Mammary epithelial cell (primary cell): ENCODE measurements at regions not wholly inside any gene's neighbourhood (a gene's known extent, or its start where the extent isn't known, plus 50 kb on each side); places are given as distances from the start of the nearest gene placed in this dataset.

Experiments used
- EZH2 ChIP-seq: IDR thresholded peaks from 2 replicates; pipeline ENCODE4 v1.6.1; 2012; ENCODE audit warnings: low read length, inconsistent platforms, borderline replicate concordance
- TF ChIP-seq, protein P1 (sequence below), 2 donors: IDR thresholded peaks in 1 of 2; conservative IDR thresholded peaks in 1 of 2; 2 replicates each; pipeline ENCODE4 v1.5.1; 2011 to 2012; ENCODE audit warnings: inconsistent platforms in 2 of 2, low read length in 2 of 2, mild to moderate bottlenecking in 2 of 2, control low read depth in 1 of 2, low read depth in 1 of 2; ENCODE audit not compliant: insufficient read depth in 1 of 2; ENCODE audit errors: extremely low read depth in 1 of 2

DNA sequence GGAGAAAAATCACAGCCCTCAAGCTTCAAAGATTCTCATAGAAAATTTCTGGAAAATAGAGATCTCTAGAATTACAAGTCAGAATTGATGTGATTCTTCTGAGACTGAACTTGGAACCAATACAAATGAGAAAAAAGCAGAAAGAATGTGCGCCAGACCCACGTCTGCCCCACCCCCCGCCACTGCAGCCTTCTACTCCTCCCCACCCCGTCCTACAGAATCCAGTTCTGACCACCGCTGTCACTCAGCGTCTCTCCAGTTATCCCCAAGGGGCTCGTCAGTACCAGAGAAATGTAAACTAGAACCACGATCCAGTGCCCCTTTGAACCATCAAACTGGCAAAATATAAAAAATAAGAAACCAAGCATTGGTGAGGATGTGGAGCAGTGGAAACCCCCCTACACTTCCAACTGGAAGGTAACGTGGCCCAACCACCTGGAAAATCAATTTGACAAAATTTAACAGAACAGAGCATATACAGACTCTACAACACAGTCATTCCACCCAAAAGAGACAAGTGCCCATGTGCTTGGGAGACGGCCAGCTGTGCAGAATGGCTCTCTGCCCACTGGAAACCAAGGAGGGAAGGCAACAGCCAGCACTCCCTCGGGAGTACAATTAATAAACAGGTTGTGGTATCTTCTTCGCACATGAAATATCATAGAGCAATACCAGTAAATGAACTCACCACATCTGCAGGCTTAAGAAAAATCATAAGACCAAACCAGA is 397.9 kb downstream of the TNS3 start:
- TF ChIP-seq, protein P1, sequence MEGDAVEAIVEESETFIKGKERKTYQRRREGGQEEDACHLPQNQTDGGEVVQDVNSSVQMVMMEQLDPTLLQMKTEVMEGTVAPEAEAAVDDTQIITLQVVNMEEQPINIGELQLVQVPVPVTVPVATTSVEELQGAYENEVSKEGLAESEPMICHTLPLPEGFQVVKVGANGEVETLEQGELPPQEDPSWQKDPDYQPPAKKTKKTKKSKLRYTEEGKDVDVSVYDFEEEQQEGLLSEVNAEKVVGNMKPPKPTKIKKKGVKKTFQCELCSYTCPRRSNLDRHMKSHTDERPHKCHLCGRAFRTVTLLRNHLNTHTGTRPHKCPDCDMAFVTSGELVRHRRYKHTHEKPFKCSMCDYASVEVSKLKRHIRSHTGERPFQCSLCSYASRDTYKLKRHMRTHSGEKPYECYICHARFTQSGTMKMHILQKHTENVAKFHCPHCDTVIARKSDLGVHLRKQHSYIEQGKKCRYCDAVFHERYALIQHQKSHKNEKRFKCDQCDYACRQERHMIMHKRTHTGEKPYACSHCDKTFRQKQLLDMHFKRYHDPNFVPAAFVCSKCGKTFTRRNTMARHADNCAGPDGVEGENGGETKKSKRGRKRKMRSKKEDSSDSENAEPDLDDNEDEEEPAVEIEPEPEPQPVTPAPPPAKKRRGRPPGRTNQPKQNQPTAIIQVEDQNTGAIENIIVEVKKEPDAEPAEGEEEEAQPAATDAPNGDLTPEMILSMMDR (conservative IDR thresholded peaks at IDR 0.05 in 1 of 2, IDR thresholded peaks at IDR 0.05 in 1 of 2; ENCODE audit: extremely low read depth in 1 of 2, insufficient read depth in 1 of 2, low read depth in 1 of 2, low read length in 2 of 2) = no peak
- TF ChIP-seq EZH2 = no peak
